ENCODE measurements at regions not wholly inside any gene's neighbourhood (a gene's known extent, or its start where the extent isn't known, plus 50 kb on each side); places are given as distances from the start of the nearest gene placed in this dataset.

GRCh38 chr1:81238129-81238528, 562.6 kb upstream of the ADGRL2 start:
- no peak for TF ChIP-seq MXI1 (conservative IDR thresholded peaks at IDR 0.05; ENCODE audit: poor library complexity, severe bottlenecking)
- TF ChIP-seq CTCF (IDR thresholded peaks at IDR 0.05; ENCODE audit: poor library complexity, severe bottlenecking) = no peak
- TF ChIP-seq EP300 (conservative IDR thresholded peaks at IDR 0.05; ENCODE audit: poor library complexity, severe bottlenecking) = no peak
- no peak for TF ChIP-seq POLR2AphosphoS5 (IDR thresholded peaks at IDR 0.05)
- TF ChIP-seq SMC3 (conservative IDR thresholded peaks at IDR 0.05; ENCODE audit: poor library complexity) = no peak
- no peak for TF ChIP-seq RAD21 (conservative IDR thresholded peaks at IDR 0.05)
- no peak for TF ChIP-seq TAF1 (IDR thresholded peaks at IDR 0.05; ENCODE audit: low read depth)
- TF ChIP-seq REST (IDR thresholded peaks at IDR 0.05; ENCODE audit: borderline replicate concordance) = no peak

All from neural cell (in vitro differentiated cells).